ENCODE measurements at regions not wholly inside any gene's neighbourhood (a gene's known extent, or its start where the extent isn't known, plus 50 kb on each side); places are given as distances from the start of the nearest gene placed in this dataset.
"Not testable (repeated sequence)": the region's sequence is repeated elsewhere in the genome, so short reads cannot be mapped to it uniquely, and the experiment has no call there.

DNA sequence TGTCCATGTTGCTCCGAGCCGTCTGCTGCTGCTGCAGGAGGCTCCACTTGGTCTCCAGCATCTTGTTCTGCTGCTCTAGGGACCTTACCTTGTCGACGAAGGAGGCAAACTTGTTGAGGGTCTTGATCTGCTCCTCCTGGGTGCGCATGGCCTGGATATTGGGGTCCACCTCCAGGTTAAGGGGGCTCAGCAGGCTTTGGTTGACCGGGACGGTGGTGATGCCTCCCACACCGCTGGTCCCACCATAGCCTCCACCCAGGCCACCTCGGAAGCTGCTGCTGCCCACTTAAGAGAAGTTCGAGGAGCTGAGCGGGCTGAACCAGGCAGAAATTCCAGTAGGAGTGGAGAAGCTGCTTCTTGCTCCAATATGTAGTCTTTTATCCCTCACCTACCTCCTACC, 180.7 kb upstream of the SYNPR start:
- DNase-seq (ENCODE audit: low read depth) = no peak

- no peak for DNase-seq (ENCODE audit: low read depth)
These were observed 161.2 kb upstream of the SYNPR start for GRCh38 chr3:63116922-63117321.

DNA sequence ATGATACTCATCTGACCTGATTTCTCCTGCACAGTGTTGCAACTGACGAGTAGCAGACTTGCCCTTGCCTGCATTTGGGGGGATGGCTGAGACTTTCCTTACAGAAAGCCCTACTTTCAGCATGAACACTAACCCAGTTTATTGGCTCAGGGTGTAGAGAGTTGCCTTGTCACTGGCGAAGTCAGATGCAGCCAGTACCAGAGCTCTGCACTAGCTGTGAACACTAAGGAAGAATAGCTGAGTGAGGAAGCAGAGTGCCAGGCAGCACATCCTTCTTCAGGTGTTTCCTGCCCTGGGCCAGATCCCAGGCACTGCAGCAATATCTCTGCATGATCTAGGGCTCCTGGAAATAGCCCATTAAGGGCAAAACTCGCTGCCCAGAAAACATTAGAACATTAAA, 154.0 kb upstream of the SYNPR start:
- DNase-seq (ENCODE audit: low read depth) = no peak

DNA sequence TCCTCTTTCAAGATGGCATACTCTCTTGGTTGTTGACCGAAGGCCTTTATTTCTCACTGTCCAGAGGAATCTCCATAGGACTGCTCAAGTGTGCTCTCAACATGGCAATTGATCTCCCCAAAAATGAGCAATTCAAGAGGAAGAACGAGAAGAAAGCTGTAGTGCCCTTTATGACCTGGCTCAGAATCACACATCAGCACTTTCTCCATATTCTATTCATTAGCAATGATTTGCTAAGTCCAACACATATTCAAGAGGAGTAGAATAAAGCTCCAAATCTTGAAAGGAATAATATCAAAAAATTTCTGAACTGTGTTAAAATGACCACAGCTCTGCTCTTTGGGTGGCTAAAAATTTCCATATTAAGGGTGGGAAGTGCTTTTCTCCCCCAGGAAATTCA, 151.6 kb upstream of the SYNPR start:
- DNase-seq (ENCODE audit: low read depth) = no peak

DNA sequence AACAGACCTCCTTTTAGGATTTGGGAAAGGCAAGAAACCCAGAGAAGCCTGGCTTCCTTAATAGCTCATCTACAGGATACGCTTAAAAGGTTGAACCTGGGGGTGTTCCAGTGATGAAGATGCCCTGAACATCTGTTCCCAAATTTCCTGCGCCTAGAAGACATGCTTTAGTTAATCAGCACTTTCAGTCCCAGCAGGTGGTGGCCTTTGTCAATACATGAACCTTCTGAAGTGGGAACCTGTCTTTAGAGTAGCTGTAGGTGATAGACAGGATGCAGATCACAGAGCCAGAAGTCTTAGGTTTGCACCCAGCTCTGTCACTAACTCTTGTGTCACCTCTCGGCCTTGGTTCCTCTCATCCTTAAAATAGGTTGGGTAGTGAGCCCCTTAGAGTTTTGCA, 149.7 kb upstream of the SYNPR start:
- no peak for DNase-seq (ENCODE audit: low read depth)

DNA sequence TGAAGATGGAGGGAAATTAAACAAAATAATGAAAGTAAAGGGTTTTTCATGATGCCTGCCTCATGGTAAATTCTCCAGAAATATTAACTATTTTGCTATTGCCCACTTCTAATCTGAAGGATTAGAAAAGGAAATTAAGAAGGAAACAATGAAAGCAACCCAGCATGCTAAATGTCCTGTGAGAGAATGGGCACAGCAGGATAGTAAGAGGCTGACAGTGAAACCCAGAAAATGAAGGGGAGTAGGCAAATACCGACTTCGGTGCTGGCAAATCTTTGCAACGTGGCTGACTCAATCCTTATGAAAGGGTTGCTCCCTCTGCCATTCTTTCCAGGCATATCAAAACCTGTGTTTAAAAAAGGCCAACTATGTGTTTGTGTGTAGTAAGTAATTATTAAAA, 147.5 kb upstream of the SYNPR start:
- DNase-seq (ENCODE audit: low read depth) = no peak

DNA sequence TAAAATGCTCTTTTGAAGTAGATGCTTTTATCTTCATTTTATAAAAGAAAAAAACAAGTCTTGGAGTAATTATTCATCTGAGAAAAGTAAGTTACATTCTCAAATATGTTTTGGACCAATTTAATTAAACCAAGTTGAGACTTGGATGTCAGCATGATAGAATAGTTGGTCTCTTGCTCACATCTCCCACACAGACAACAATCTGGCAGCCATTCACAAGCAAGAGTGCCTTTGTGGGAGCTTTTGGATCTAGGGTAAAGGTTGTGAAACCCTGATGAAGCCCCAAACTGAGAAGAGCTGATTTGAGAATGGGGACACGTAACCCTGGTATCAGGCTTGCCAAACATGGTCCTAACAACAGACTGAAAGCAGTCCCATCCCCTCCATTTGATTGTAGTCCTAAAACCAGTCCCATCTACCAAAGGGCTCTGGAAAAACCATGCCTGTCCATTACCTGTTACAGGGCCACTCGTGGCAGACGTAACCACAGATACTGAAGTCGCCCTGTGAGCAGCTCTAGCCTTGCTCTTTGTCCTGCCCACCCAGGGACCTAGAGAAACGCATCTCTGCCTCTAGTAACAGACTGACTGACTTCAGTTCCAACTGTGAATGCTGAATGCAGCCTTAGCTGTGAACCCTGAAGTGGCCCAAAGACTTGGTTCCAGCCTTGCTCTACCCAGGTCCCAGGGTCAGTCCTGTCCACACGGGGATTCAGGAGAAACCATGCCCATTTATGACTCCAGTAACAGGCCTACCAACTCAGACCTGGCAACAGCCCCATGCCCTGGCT, 145.5 kb upstream of the SYNPR start:
- no peak for DNase-seq (ENCODE audit: low read depth)

DNA sequence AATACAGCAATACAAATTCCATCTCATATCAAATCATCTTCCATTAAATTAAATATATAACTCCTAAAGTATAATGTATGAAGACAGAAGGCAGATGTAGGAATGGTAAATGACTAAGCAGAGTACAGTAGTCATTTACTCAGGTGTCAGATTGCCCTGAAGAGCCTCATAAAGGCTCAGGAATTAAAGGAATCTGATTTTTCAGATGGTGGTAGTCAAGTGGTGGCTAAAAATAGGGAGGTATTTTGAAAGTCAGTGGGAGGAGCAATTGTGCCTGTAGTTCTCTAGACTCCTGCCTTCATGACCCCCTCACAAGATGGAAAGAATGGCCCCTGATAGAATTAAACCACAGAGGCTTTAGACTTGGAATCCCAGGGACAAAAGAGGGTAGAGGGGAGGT, 142.7 kb upstream of the SYNPR start:
- no peak for DNase-seq (ENCODE audit: low read depth)

GRCh38 chr3:63136249-63136648, 141.9 kb upstream of the SYNPR start:
- not testable (repeated sequence) for DNase-seq (ENCODE audit: low read depth)

DNA sequence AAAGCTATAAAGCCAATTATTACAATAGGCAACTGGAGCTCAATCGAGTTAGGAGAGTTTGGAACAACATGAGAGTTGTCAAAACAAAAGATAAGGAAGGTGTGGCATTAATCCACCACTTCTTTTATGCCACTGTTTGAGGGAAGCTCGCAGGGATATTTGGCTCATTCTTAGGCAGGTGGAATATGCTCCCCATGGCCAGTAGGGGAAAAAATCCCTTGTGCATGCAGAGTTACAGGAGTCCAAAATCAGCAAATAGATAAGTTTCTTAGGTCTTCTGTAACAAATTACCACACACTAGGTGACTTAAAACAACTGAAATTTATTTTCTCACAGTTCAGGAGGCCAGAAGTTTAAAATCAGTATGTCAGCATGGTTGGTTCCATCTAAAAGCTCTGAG, 135.4 kb upstream of the SYNPR start:
- DNase-seq (ENCODE audit: low read depth) = no peak

DNA sequence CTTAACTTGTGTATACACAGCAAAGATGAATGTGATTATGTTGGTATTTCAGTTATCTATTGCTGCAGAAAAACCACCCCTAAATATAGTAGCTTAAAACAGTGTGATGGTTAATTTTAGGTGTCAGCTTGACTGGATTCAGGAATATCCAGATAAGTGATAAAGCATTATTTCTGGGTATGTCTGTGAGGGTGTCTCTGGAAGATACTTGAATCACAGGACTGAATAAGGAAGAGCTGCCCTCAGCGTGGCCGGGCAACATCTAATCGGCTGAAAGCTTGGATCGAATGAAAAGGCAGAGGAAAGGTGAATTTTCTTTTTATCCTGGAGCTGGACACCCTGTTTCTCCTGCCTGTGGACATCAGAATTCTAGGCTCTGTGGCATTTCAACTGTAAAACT, 132.0 kb upstream of the SYNPR start:
- DNase-seq (ENCODE audit: low read depth) = no peak

DNA sequence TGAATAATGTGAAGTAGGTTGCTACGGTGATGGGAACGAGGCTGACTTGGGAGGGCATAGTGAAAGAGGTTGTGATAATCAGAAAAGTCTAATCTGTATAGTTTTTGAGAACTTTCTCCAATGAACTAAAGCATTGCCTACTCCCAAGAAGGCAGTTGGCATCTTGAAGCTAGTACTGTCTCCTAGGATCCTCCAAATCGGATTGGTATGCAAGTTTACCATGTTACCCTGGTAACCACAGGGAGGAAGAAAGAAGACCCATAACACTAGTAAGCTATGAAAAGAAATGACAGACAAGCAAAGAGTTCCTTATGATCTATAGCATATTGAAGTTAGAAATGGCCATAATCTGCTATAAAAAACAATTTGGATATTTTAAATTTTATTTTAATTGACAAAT, 127.2 kb upstream of the SYNPR start:
- no peak for DNase-seq (ENCODE audit: low read depth)

- DNase-seq (ENCODE audit: low read depth) = no peak
These were observed 126.2 kb upstream of the SYNPR start for GRCh38 chr3:63151897-63152296.

- no peak for DNase-seq (ENCODE audit: low read depth)
These were observed 118.3 kb upstream of the SYNPR start for GRCh38 chr3:63159764-63160163.

GRCh38 chr3:63167113-63167512, 111.0 kb upstream of the SYNPR start:
- no peak for DNase-seq (ENCODE audit: low read depth)

GRCh38 chr3:63168179-63168578, 109.9 kb upstream of the SYNPR start:
- DNase-seq (ENCODE audit: low read depth) = no peak

DNA sequence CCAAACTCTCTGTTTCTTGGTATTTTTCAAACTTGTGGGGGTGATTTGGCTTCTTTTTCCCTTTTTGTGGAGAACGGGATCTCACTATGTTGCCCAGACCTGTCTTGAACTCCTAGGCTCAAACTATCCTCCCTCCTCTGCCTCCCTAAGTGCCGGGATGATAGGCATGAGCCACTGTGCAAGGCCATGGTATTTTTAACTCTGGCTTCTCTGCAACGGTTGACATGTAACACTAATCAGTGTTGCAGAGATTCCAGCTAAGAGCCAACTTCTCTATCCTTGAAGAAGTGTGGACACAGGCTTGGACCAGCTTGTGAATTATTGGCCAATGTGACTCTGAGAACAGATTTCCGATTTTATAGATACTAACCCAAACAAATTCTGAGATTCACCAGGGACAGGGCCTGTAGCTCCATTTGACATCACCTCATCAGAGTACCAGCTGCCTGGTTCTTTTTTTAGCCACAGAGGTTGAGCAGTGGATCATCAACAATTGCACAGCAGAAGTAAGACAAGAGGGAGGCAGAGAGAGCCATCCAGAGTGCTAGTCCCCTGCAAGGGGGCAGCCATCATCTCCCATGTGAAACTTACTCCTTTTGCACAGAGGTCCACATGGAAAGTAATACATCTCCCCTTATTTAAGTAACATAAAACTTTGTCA, 98.1 kb upstream of the SYNPR start:
- DNase-seq (ENCODE audit: low read depth) = no peak

DNA sequence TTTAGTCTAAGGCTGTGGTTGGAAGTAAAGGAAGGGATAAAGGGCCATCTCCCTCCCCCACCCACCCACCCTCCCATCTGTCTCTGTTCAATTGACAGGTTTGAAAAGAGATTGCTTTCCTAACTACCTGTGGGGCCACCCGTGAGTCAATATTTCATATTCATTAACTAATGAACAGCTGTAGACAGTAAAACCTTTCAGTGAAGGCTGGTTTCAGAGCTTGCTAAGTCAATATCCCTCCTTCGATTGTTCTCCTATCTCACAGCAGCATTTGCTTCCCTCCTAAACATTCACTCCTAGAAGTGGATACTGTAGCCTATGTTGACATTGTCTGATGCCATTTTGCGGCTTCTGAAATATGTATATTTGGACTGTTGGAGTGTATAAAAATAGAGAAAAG, 85.9 kb upstream of the SYNPR start:
- DNase-seq (ENCODE audit: low read depth) = no peak

DNA sequence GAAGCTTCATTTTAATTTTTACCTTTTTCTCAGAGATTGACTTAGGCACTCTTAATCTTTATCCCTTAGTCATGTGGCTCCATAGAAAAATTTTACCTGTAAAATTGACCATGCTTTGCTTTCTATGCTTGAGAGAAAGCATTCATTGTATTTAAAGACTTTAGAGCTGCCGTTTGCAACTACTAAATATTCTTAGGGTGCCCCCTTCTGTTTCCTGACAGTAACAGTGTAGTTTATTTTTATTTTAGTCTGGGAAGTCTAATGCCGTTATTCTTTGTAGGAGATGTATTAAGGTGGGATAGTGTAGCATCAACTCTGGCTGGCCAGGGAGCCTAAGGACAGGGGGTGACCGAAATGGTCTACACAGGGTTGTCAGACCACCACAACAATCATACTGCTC, 84.5 kb upstream of the SYNPR start:
- peak; percentile 2 for DNase-seq (ENCODE audit: low read depth)

- DNase-seq (ENCODE audit: low read depth) = no peak
These were observed 78.5 kb upstream of the SYNPR start for GRCh38 chr3:63199606-63200005.

GRCh38 chr3:63202529-63202928, 75.6 kb upstream of the SYNPR start:
- no peak for DNase-seq (ENCODE audit: low read depth)

GRCh38 chr3:63207066-63207590, 71.0 kb upstream of the SYNPR start:
- no peak for DNase-seq (ENCODE audit: low read depth)

DNA sequence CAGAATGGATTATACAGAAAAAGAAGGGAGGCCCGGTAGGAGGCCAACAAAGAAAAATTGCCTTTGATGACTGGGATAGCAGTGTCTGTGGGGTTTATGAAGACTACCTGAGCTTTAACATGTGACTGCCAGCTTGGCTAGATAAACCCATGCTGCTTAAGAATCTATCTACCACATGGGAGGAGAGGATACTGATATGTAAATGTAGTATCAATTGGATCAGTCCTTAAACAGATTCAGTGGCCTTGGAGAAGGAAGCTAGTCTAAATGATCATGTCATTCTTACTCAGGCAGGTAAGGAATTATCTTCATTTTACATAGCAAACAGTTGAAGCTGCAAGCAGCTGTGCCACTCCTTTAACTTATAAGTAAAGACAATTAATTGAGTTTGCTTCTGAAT, 50.0 kb upstream of the SYNPR start:
- DNase-seq (ENCODE audit: low read depth) = no peak
